NT2/D1 (cell line): ENCODE measurements at regions not wholly inside any gene's neighbourhood (a gene's known extent, or its start where the extent isn't known, plus 50 kb on each side); places are given as distances from the start of the nearest gene placed in this dataset.

Source experiments
- SUZ12 ChIP-seq: IDR thresholded peaks from 2 replicates; pipeline ENCODE4 v1.6.1; 2011; ENCODE audit not compliant: insufficient read length, insufficient read depth; ENCODE audit errors: extremely low read depth
- YY1 ChIP-seq: IDR thresholded peaks from 2 replicates; pipeline ENCODE4 v1.6.1; 2011; ENCODE audit not compliant: insufficient read length, insufficient read depth
- ZNF274 ChIP-seq: IDR thresholded peaks from 2 replicates; pipeline ENCODE4 v1.6.1; 2011; ENCODE audit warnings: mild to moderate bottlenecking, low read depth, low read length

DNA sequence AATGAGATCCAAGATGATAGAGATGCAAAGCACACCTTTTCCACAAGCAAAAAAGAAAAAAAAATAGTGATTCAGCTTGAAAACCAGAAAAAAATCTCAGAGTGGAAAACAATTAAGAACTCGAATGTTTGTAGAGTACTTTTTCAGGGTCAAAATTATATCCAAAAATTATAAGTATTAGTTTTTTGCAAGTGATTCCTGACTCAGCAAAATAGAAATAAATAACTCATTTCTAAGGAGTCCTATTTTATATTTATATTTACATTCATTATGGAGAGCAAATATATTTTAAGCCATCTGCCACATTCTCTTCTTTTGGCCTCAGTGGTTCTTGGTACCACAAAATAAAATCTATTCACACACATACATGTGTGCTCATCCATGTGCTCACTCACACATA, 1011.8 kb upstream of the ARRDC3 start:
- TF ChIP-seq SUZ12, result no peak
- TF ChIP-seq YY1, result no peak
- TF ChIP-seq ZNF274, result no peak
